ENCODE measurements at regions not wholly inside any gene's neighbourhood (a gene's known extent, or its start where the extent isn't known, plus 50 kb on each side); places are given as distances from the start of the nearest gene placed in this dataset.

DNA sequence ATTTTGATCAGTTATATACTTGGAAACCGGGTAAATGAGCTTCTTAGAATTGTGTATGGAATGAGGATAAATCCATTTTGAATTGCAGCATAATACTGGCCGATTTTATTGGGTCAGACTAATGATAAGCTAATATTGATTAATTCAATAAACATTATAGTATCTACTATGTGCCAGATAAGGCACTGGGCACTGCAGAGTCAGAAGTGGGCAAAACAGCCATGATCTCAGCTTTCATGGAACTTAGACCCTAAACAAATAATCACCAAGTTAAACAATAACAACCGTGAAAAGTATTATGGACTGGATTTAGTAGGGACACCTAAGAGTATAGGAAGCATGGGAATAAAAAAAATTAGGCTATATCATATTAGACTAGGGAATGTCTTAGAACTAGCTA is 297.0 kb upstream of the PKDCC start:
- TF ChIP-seq, protein P1, sequence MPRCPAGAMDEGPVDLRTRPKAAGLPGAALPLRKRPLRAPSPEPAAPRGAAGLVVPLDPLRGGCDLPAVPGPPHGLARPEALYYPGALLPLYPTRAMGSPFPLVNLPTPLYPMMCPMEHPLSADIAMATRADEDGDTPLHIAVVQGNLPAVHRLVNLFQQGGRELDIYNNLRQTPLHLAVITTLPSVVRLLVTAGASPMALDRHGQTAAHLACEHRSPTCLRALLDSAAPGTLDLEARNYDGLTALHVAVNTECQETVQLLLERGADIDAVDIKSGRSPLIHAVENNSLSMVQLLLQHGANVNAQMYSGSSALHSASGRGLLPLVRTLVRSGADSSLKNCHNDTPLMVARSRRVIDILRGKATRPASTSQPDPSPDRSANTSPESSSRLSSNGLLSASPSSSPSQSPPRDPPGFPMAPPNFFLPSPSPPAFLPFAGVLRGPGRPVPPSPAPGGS (IDR thresholded peaks at IDR 0.05): no peak
- TF ChIP-seq CHD2 (IDR thresholded peaks at IDR 0.05; ENCODE audit: low read length, partially characterized antibody): no peak
- no peak for TF ChIP-seq ZSCAN20 (CRISPR knock-in tag; IDR thresholded peaks at IDR 0.05)
- TF ChIP-seq, protein P2, sequence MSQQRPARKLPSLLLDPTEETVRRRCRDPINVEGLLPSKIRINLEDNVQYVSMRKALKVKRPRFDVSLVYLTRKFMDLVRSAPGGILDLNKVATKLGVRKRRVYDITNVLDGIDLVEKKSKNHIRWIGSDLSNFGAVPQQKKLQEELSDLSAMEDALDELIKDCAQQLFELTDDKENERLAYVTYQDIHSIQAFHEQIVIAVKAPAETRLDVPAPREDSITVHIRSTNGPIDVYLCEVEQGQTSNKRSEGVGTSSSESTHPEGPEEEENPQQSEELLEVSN (IDR thresholded peaks at IDR 0.05; ENCODE audit: borderline replicate concordance, low read depth): no peak
- FAIRE-seq (no peak), DNase-seq (ENCODE audit: low read depth in 1 of 2, low spot score in 1 of 2) (no peak), ATAC-seq (no peak)
- H3K4me3 ChIP-seq: no peak overlapping the region
- no peaks in the 10 kb centered on the region for H3K4me1 ChIP-seq
- WGBS (ENCODE audit: missing lambda C conversion rate): under 1% methylated on average over 3 of the region's 3 CpGs
- ChIA-PET POLR2A (no interaction called here), CTCF (no interaction called here)
- no peak overlapping the region for H3K27ac ChIP-seq
- no peaks in the 10 kb centered on the region for H3K9me3 ChIP-seq
- no peak overlapping the region for H3K4me2 ChIP-seq

DNA sequence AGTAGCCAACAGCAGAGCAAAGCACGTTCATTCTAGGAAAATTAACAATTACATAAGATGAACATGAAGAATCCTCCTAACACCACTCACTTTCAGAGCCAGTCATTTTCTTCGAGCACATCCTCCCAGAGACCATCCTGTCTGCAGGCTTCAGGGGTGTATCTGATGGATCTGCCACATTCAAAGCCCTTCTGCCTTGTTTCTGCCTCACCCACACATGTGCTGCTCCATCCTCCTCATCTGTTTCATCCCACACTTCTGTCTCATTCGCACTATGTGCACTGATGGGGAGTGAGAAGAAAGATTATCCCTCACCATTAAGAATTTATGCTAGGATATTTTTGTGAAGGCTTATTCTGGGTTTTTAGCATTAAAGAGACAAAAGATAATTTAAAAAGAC is 287.9 kb upstream of the PKDCC start:
- no peak overlapping the region for H3K4me3 ChIP-seq
- TF ChIP-seq FOSB (CRISPR knock-in tag; IDR thresholded peaks at IDR 0.05) (no peak), JUNB (IDR thresholded peaks at IDR 0.05) (no peak), GATA3 (IDR thresholded peaks at IDR 0.05; ENCODE audit: borderline replicate concordance) (no peak), CBX2 (IDR thresholded peaks at IDR 0.05; ENCODE audit: borderline replicate concordance, low read depth) (no peak), FOXS1 (CRISPR knock-in tag; IDR thresholded peaks at IDR 0.05) (no peak), MAFK (IDR thresholded peaks at IDR 0.05; ENCODE audit: partially characterized antibody) (no peak), TFCP2L1 (CRISPR knock-in tag; IDR thresholded peaks at IDR 0.05) (no peak), POLR2A (IDR thresholded peaks at IDR 0.05; ENCODE audit: low read length) (no peak), TP53 (CRISPR knock-in tag; IDR thresholded peaks at IDR 0.05) (no peak)
- TF ChIP-seq, protein P3, sequence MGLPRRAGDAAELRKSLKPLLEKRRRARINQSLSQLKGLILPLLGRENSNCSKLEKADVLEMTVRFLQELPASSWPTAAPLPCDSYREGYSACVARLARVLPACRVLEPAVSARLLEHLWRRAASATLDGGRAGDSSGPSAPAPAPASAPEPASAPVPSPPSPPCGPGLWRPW (IDR thresholded peaks at IDR 0.05): no peak
- TF ChIP-seq, protein P4, sequence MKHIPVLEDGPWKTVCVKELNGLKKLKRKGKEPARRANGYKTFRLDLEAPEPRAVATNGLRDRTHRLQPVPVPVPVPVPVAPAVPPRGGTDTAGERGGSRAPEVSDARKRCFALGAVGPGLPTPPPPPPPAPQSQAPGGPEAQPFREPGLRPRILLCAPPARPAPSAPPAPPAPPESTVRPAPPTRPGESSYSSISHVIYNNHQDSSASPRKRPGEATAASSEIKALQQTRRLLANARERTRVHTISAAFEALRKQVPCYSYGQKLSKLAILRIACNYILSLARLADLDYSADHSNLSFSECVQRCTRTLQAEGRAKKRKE (CRISPR knock-in tag; IDR thresholded peaks at IDR 0.05; ENCODE audit: low read depth): no peak
- DNase-seq (ENCODE audit: low read depth in 1 of 2, low spot score in 1 of 2): no peak
- no peaks in the 10 kb centered on the region for H3K9me3 ChIP-seq
- no peak for FAIRE-seq
- 6% methylated on average over 3 of the region's 3 CpGs for WGBS (ENCODE audit: missing lambda C conversion rate)
- POLR2A ChIA-PET: no interaction called here
- no peaks in the 10 kb centered on the region for H3K4me1 ChIP-seq
- CTCF ChIA-PET: no interaction called here
- H3K4me2 ChIP-seq: no peak overlapping the region
- no peak; a peak in 1 of 6 replicates for ATAC-seq
- no peak overlapping the region for H3K27ac ChIP-seq

DNA sequence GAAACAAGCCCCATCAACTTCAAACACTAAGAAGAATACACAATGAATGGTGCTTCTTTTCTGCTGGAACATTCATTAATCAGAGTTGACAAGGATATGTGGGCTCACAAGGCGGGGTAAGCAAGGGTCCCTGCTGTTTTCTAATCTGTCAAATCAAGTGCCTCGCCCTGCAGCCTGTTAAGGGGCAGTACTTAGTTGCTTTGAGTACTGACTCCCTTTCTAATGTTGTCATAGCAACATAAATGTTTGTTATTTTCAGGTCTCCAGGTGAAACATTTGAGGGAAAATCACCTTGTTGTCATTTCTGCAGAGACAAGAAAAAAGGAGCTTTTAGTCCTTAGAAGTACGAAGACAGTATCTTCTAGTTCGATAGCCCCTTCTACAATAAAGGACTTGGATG is 284.7 kb upstream of the PKDCC start:
- Histone ChIP-seq H3K4me3 (no peak overlapping the region), H3K27ac (no peak overlapping the region), H3K9me3 (no peaks in the 10 kb centered on the region), H3K4me1 (no peaks in the 10 kb centered on the region), H3K4me2 (no peak overlapping the region)
- ATAC-seq (no peak), DNase-seq (ENCODE audit: low read depth in 1 of 2, low spot score in 1 of 2) (no peak), FAIRE-seq (no peak)
- ChIA-PET CTCF (no interaction called here), POLR2A (no interaction called here)
- TF ChIP-seq EHMT2 (IDR thresholded peaks at IDR 0.05; ENCODE audit: low read depth): no peak
- no peak for TF ChIP-seq RARB (CRISPR knock-in tag; IDR thresholded peaks at IDR 0.05)
- TF ChIP-seq PHF8 (IDR thresholded peaks at IDR 0.05; ENCODE audit: borderline replicate concordance, low read depth): no peak
- no peak for TF ChIP-seq RFX5 (IDR thresholded peaks at IDR 0.05)
- TF ChIP-seq NFE2L2 (conservative IDR thresholded peaks at IDR 0.05; ENCODE audit: low read length): no peak
- TF ChIP-seq HEYL (CRISPR knock-in tag; IDR thresholded peaks at IDR 0.05): no peak
- TF ChIP-seq, protein P5, sequence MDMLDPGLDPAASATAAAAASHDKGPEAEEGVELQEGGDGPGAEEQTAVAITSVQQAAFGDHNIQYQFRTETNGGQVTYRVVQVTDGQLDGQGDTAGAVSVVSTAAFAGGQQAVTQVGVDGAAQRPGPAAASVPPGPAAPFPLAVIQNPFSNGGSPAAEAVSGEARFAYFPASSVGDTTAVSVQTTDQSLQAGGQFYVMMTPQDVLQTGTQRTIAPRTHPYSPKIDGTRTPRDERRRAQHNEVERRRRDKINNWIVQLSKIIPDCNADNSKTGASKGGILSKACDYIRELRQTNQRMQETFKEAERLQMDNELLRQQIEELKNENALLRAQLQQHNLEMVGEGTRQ (IDR thresholded peaks at IDR 0.05): no peak
- TF ChIP-seq KDM5A (IDR thresholded peaks at IDR 0.05): no peak
- no peak for TF ChIP-seq JUNB (IDR thresholded peaks at IDR 0.05)
- TF ChIP-seq ZSCAN20 (CRISPR knock-in tag; IDR thresholded peaks at IDR 0.05): no peak
- TF ChIP-seq CHD4 (IDR thresholded peaks at IDR 0.05; ENCODE audit: borderline replicate concordance): no peak
- TF ChIP-seq ZFP36 (IDR thresholded peaks at IDR 0.05; ENCODE audit: borderline replicate concordance, partially characterized antibody): no peak
- TF ChIP-seq KDM1A (IDR thresholded peaks at IDR 0.05; ENCODE audit: low read depth): no peak
- TF ChIP-seq, protein P2 (IDR thresholded peaks at IDR 0.05; ENCODE audit: borderline replicate concordance, low read depth): no peak
- 9% methylated on average over 4 of the region's 4 CpGs for WGBS (ENCODE audit: missing lambda C conversion rate)

Measured in A549 (cell line).